GM19397 (cell line): ENCODE measurements at regions not wholly inside any gene's neighbourhood (a gene's known extent, or its start where the extent isn't known, plus 50 kb on each side); places are given as distances from the start of the nearest gene placed in this dataset.
"Not testable (repeated sequence)": the region's sequence is repeated elsewhere in the genome, so short reads cannot be mapped to it uniquely, and the experiment has no call there.

Experiments used
- ATAC-seq: cut with Tn5 transposase; IDR thresholded peaks from one replicate; pipeline ENCODE4 v1.9.1; 2021; ENCODE audit warnings: mild to moderate bottlenecking, moderate library complexity; ENCODE audit not compliant: unreplicated experiment

- no peak for ATAC-seq
These were observed 79.9 kb upstream of the FBXL17 start for GRCh38 chr5:108461628-108462367.

- ATAC-seq, result no peak
These were observed 77.9 kb upstream of the FBXL17 start for GRCh38 chr5:108459769-108460168.

DNA sequence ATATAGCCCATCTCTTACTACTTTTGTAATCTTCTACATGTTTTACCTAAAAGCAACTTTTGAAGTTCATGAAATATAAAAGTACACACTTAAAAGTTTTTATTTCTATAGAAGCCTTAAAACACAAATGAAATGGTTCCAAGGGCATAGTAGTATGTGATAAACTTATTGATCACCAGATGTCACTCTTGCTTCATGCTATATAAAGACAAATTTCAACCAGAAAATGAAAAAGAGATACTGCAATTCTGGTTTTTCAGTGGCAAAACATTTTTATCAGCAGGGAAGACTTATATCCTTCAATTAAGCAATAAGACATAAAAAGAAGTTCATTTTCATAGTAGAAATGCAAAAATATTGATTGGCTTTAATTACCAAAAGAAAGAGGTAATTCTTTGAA, 69.4 kb upstream of the FBXL17 start:
- ATAC-seq, result no peak

GRCh38 chr5:108444130-108444529, 62.2 kb upstream of the FBXL17 start:
- not testable (repeated sequence) for ATAC-seq

DNA sequence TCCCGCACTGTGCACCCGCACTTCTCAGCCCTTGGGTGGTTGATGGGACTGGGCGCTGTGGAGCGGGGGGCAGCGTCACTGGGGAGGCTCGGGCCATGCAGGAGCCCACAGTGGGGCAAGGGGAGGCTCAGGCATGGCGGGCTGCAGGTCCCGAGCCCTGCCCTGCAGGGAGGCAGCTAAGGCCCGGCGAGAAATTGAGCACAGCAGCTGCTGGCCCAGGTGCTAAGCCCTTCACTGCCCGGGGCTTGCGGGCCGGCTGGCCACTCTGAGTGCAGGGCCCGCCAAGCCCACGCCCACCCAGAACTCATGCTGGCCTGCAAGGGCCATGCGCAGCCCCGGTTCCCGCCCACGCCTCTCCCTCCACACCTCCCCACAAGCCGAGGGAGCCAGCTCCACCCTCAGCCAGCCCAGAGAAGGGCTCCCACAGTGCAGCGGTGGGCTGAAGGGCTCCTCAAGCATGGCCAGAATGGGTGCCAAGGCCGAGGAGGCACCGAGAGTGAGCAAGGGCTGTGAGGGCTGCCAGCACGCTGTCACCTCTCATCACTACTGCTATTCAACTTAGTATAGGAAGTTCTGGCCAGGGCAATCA, 60.3 kb upstream of the FBXL17 start:
- ATAC-seq, result not testable (repeated sequence)

DNA sequence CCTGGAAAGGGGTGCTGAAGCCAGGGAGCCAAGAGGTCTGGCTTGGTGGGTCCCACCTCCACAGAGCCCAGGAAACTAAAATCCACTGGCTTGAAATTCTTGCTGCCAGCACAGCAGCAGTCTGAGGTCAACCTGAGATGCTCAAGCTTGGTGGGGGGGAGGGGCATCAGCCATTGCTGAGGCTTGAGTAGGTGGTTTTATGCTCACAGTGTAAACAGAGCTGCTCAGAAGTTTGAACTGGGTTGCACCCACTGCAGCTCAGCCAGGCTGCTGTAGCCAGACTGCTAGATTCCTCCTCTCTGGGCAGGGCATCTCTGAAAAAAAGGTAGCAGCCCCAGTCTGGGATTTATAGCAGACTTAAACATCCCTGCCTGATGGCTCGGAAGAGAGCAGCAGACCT, 55.5 kb upstream of the FBXL17 start:
- no peak for ATAC-seq

GRCh38 chr5:108436696-108437095, 54.8 kb upstream of the FBXL17 start:
- no peak for ATAC-seq

GRCh38 chr5:108433600-108433999, 51.7 kb upstream of the FBXL17 start:
- ATAC-seq, result no peak

DNA sequence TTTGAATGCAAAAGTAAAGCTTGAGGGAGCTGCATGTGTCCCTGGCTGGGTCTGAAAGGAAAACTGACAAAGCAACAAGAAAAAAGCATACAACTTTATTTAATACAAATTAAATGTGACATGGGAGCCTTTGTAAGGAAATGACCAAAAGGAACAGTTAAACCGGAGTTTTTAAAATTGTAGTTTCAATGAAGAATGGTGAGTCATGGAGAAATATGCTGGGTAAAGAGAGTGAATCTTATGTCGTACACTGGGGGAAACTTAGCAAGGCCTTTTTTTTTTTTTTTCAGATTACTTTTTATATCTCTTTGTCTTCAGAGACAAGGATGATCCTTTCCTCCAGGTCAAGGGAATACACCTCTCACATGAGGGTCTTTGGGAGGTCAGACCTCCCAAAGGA, 50.1 kb upstream of the FBXL17 start:
- no peak for ATAC-seq
